22Rv1 (cell line): ENCODE measurements at regions not wholly inside any gene's neighbourhood (a gene's known extent, or its start where the extent isn't known, plus 50 kb on each side); places are given as distances from the start of the nearest gene placed in this dataset.

ENCODE experiments used
- ZFX ChIP-seq: fragments of 450-650 bp; IDR thresholded peaks from 2 replicates; pipeline ENCODE4 v1.6.1; 2017; ENCODE audit warnings: antibody characterized with exemption, borderline replicate concordance
- TF ChIP-seq, protein P1 (sequence below): fragments of 450-650 bp; IDR thresholded peaks from 2 replicates; pipeline ENCODE4 v1.5.1; 2017; ENCODE audit warnings: mild to moderate bottlenecking

DNA sequence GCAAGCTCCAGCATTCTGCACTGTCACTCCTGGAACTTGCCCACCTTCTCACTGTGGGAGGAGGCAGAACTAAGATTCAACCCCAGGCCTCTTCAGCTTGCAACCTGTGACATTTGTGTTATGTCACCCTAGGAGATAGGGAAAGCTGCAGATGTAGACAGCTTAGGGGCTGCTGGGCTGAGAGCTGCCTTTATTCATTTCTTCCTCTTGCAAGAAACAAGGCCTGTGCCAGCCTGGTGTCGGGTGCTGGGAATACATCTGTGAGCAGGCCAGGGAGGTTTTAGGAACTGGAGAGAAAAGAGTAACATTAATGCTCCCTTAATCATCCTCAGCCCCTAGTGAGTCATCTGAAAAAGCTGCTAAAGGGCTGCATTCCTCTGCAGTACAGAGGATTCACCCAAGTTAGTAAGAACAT lies 101.8 kb downstream of the FGF18 start:
- TF ChIP-seq, protein P1, sequence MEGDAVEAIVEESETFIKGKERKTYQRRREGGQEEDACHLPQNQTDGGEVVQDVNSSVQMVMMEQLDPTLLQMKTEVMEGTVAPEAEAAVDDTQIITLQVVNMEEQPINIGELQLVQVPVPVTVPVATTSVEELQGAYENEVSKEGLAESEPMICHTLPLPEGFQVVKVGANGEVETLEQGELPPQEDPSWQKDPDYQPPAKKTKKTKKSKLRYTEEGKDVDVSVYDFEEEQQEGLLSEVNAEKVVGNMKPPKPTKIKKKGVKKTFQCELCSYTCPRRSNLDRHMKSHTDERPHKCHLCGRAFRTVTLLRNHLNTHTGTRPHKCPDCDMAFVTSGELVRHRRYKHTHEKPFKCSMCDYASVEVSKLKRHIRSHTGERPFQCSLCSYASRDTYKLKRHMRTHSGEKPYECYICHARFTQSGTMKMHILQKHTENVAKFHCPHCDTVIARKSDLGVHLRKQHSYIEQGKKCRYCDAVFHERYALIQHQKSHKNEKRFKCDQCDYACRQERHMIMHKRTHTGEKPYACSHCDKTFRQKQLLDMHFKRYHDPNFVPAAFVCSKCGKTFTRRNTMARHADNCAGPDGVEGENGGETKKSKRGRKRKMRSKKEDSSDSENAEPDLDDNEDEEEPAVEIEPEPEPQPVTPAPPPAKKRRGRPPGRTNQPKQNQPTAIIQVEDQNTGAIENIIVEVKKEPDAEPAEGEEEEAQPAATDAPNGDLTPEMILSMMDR, result no peak
- no peak for TF ChIP-seq ZFX
